GM19035 (cell line): ENCODE measurements at regions not wholly inside any gene's neighbourhood (a gene's known extent, or its start where the extent isn't known, plus 50 kb on each side); places are given as distances from the start of the nearest gene placed in this dataset.
A peak's percentile ranks its signal among the peaks of the same experiment; 100 is the strongest.
"Not testable (repeated sequence)": the region's sequence is repeated elsewhere in the genome, so short reads cannot be mapped to it uniquely, and the experiment has no call there.

Experiments used
- ATAC-seq: cut with Tn5 transposase; IDR thresholded peaks from one replicate; pipeline ENCODE4 v1.9.1; 2021; ENCODE audit not compliant: unreplicated experiment

- no peak for ATAC-seq
Observed at GRCh38 chr6:77010931-77011542, 452.3 kb downstream of the HTR1B start.

- ATAC-seq: no peak
Observed at GRCh38 chr6:76992553-76992952, 470.7 kb downstream of the HTR1B start.

GRCh38 chr6:76984572-76984971 lies 478.7 kb downstream of the HTR1B start:
- no peak for ATAC-seq

- ATAC-seq: no peak
Observed at GRCh38 chr6:76982476-76983199, 480.7 kb downstream of the HTR1B start.

- ATAC-seq: no peak
Observed at GRCh38 chr6:76972474-76972873, 490.8 kb downstream of the HTR1B start.

GRCh38 chr6:76959177-76959576 lies 504.1 kb downstream of the HTR1B start:
- ATAC-seq: not testable (repeated sequence)

- no peak for ATAC-seq
Observed at GRCh38 chr6:76942203-76942966, 520.9 kb downstream of the HTR1B start.

- no peak for ATAC-seq
Observed at GRCh38 chr6:76940191-76940590, 523.1 kb downstream of the HTR1B start.

- ATAC-seq: no peak
Observed at GRCh38 chr6:76914737-76915136, 548.6 kb downstream of the HTR1B start.

- not testable (repeated sequence) for ATAC-seq
Observed at GRCh38 chr6:76905541-76905940, 557.8 kb downstream of the HTR1B start.

GRCh38 chr6:76892542-76892941 lies 570.7 kb downstream of the HTR1B start:
- no peak for ATAC-seq

- ATAC-seq: no peak
Observed at GRCh38 chr6:76888351-76888750, 574.9 kb downstream of the HTR1B start.

GRCh38 chr6:76886900-76887299 lies 576.4 kb downstream of the HTR1B start:
- ATAC-seq: no peak

- no peak for ATAC-seq
Observed at GRCh38 chr6:76885861-76886301, 577.4 kb downstream of the HTR1B start.

GRCh38 chr6:76881414-76881813 lies 581.9 kb downstream of the HTR1B start:
- no peak for ATAC-seq

GRCh38 chr6:76876922-76877553 lies 586.3 kb downstream of the HTR1B start:
- peak; percentile 97 for ATAC-seq

GRCh38 chr6:76876430-76876829 lies 586.9 kb downstream of the HTR1B start:
- not testable (repeated sequence) for ATAC-seq

- no peak for ATAC-seq
Observed at GRCh38 chr6:76867182-76867581, 596.1 kb downstream of the HTR1B start.

- ATAC-seq: no peak
Observed at GRCh38 chr6:76866091-76866915, 597.0 kb downstream of the HTR1B start.

- ATAC-seq: no peak
Observed at GRCh38 chr6:76862936-76863335, 600.4 kb downstream of the HTR1B start.

- peak; percentile 84 for ATAC-seq
Observed at GRCh38 chr6:76861403-76861802, 601.9 kb downstream of the HTR1B start.
